ENCODE measurements at regions not wholly inside any gene's neighbourhood (a gene's known extent, or its start where the extent isn't known, plus 50 kb on each side); places are given as distances from the start of the nearest gene placed in this dataset.
"Not testable (repeated sequence)": the region's sequence is repeated elsewhere in the genome, so short reads cannot be mapped to it uniquely, and the experiment has no call there.

GRCh38 chr4:97317671-97318070 is 825.6 kb downstream of the STPG2 start:
- FAIRE-seq: no peak
- ChIA-PET CTCF (interaction anchor here (0.8 kb wide), 1 partner anchor 34 kb away, joined by 3 read pairs; no protein-coding TSS in a partner anchor), POLR2A (no interaction called here)
- Histone ChIP-seq H3K27me3 (ENCODE audit: control insufficient read depth in 2 of 2, insufficient read depth in 2 of 2, low read length in 2 of 2) (no peaks in the 10 kb centered on the region), H3K4me3 (replicated peaks in 1 of 3; ENCODE audit: insufficient read depth in 1 of 3, low read depth in 1 of 3, low read length in 3 of 3) (no peak overlapping the region), H3K4me1 (ENCODE audit: control insufficient read depth, extremely low read depth, insufficient read depth, low read length) (no peaks in the 10 kb centered on the region), H2AFZ (ENCODE audit: low read depth, low read length) (no peak overlapping the region), H3K9me3 (replicated peaks; ENCODE audit: control insufficient read depth, insufficient read depth, low read length) (no peaks in the 10 kb centered on the region), H3K9me1 (replicated peaks; ENCODE audit: control insufficient read depth, extremely low read depth, insufficient read depth, low read length) (no peaks in the 10 kb centered on the region), H3K9ac (replicated peaks; ENCODE audit: extremely low read depth, insufficient read depth, low read length) (no peak overlapping the region), H4K20me1 (replicated peaks; ENCODE audit: control insufficient read depth, extremely low read depth, insufficient read depth, low read length) (no peaks in the 10 kb centered on the region), H3K27ac (ENCODE audit: insufficient read depth, low read depth, low read length) (no peak overlapping the region), H3K79me2 (ENCODE audit: control insufficient read depth, insufficient read depth, low read length) (no peaks in the 10 kb centered on the region), H3K36me3 (ENCODE audit: control insufficient read depth in 2 of 2, extremely low read depth in 1 of 2, insufficient read depth in 2 of 2, low read length in 2 of 2) (no peaks in the 10 kb centered on the region), H3K4me2 (ENCODE audit: insufficient read depth, low read length) (no peak overlapping the region)
- dilution Hi-C loops (cut with MboI; ENCODE audit: extremely low pct_ligation_motif_present, low sequenced_read_pairs) (no loop called here), intact Hi-C loops (cut with micrococcal nuclease) (no loop called here)
- no TSS peak for BruUV-seq (replicated peaks)
- no peak for DNase-seq (ENCODE audit: low read depth, low spot score)
- TF ChIP-seq MYC (IDR thresholded peaks at IDR 0.05; ENCODE audit: low read depth, low read length) (no peak), POLR2A (IDR thresholded peaks at IDR 0.05; ENCODE audit: low read depth, low read length) (no peak), JUN (IDR thresholded peaks at IDR 0.05; ENCODE audit: borderline replicate concordance, insufficient read depth, insufficient read length, low read depth) (no peak)
- TF ChIP-seq, protein P1, sequence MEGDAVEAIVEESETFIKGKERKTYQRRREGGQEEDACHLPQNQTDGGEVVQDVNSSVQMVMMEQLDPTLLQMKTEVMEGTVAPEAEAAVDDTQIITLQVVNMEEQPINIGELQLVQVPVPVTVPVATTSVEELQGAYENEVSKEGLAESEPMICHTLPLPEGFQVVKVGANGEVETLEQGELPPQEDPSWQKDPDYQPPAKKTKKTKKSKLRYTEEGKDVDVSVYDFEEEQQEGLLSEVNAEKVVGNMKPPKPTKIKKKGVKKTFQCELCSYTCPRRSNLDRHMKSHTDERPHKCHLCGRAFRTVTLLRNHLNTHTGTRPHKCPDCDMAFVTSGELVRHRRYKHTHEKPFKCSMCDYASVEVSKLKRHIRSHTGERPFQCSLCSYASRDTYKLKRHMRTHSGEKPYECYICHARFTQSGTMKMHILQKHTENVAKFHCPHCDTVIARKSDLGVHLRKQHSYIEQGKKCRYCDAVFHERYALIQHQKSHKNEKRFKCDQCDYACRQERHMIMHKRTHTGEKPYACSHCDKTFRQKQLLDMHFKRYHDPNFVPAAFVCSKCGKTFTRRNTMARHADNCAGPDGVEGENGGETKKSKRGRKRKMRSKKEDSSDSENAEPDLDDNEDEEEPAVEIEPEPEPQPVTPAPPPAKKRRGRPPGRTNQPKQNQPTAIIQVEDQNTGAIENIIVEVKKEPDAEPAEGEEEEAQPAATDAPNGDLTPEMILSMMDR (IDR thresholded peaks at IDR 0.05; ENCODE audit: extremely low read depth in 1 of 2, insufficient read depth in 1 of 2, low read depth in 1 of 2, low read length in 2 of 2): no peak

- not testable (repeated sequence) for FAIRE-seq
These were observed 817.5 kb downstream of the STPG2 start for GRCh38 chr4:97325751-97326150.

More at GRCh38 chr4:97325751-97326150, 817.5 kb downstream of the STPG2 start:
- H3K9ac ChIP-seq (replicated peaks; ENCODE audit: extremely low read depth, insufficient read depth, low read length); H2AFZ ChIP-seq (ENCODE audit: low read depth, low read length); H3K27me3 ChIP-seq (ENCODE audit: control insufficient read depth in 2 of 2, insufficient read depth in 2 of 2, low read length in 2 of 2); H3K79me2 ChIP-seq (ENCODE audit: control insufficient read depth, insufficient read depth, low read length); intact Hi-C loops (cut with micrococcal nuclease); DNase-seq (ENCODE audit: low read depth, low spot score); H3K27ac ChIP-seq (ENCODE audit: insufficient read depth, low read depth, low read length); H3K4me1 ChIP-seq (ENCODE audit: control insufficient read depth, extremely low read depth, insufficient read depth, low read length); H4K20me1 ChIP-seq (replicated peaks; ENCODE audit: control insufficient read depth, extremely low read depth, insufficient read depth, low read length); H3K4me3 ChIP-seq (replicated peaks in 1 of 3; ENCODE audit: insufficient read depth in 1 of 3, low read depth in 1 of 3, low read length in 3 of 3); CTCF ChIA-PET; H3K36me3 ChIP-seq (ENCODE audit: control insufficient read depth in 2 of 2, extremely low read depth in 1 of 2, insufficient read depth in 2 of 2, low read length in 2 of 2); POLR2A ChIA-PET; dilution Hi-C loops (cut with MboI; ENCODE audit: extremely low pct_ligation_motif_present, low sequenced_read_pairs); BruUV-seq (replicated peaks); H3K9me1 ChIP-seq (replicated peaks; ENCODE audit: control insufficient read depth, extremely low read depth, insufficient read depth, low read length); H3K4me2 ChIP-seq (ENCODE audit: insufficient read depth, low read length); H3K9me3 ChIP-seq (replicated peaks; ENCODE audit: control insufficient read depth, insufficient read depth, low read length): not testable (repeated sequence)
